Esophagus (tissue), 2 donors: ENCODE measurements at regions not wholly inside any gene's neighbourhood (a gene's known extent, or its start where the extent isn't known, plus 50 kb on each side); places are given as distances from the start of the nearest gene placed in this dataset.
"Not testable (repeated sequence)": the region's sequence is repeated elsewhere in the genome, so short reads cannot be mapped to it uniquely, and the experiment has no call there.

Experiments used
- H3K27ac ChIP-seq, 2 donors: one replicate each; pipeline ENCODE4 v1.5.1; 2013; ENCODE audit warnings: low read depth in 2 of 2, mild to moderate bottlenecking in 2 of 2, inconsistent platforms in 1 of 2, low read length in 1 of 2, moderate library complexity in 1 of 2
- H3K27me3 ChIP-seq, 2 donors: one replicate each; pipeline ENCODE4 v1.6.1; 2013; ENCODE audit warnings: low read length in 2 of 2, control low read depth in 1 of 2, mild to moderate bottlenecking in 1 of 2; ENCODE audit not compliant: insufficient read depth in 2 of 2, control insufficient read depth in 1 of 2
- H3K36me3 ChIP-seq, 2 donors: one replicate each; pipeline ENCODE4 v1.6.1; 2013; ENCODE audit warnings: low read length in 1 of 2; ENCODE audit not compliant: control insufficient read depth in 2 of 2, insufficient read depth in 2 of 2
- H3K4me1 ChIP-seq, 2 donors: one replicate each; pipeline ENCODE4 v1.6.1; 2013; ENCODE audit warnings: low read length in 1 of 2; ENCODE audit not compliant: control insufficient read depth in 2 of 2, insufficient read depth in 2 of 2
- H3K4me3 ChIP-seq, 2 donors: one replicate each; pipeline ENCODE4 v1.5.1; 2013; ENCODE audit warnings: low read length in 2 of 2, mild to moderate bottlenecking in 2 of 2, low read depth in 1 of 2, moderate library complexity in 1 of 2
- H3K9me3 ChIP-seq, 2 donors: one replicate each; pipeline ENCODE4 v1.6.1; 2013; ENCODE audit warnings: mild to moderate bottlenecking in 2 of 2, low read depth in 1 of 2, low read length in 1 of 2, moderate library complexity in 1 of 2; ENCODE audit not compliant: control insufficient read depth in 2 of 2, insufficient read depth in 1 of 2
- WGBS, 2 donors: extraction: QIAGEN DNeasy Blood & Tissue Kit; methylation state at CpG; one replicate each; pipeline ENCODE4 v1.1.7; 2013; 5-methylcytosine and 5-hydroxymethylcytosine counted together
- donor health status: healthy with polysubstance abuse.
- donor health status: Bipolar disorder and iron deficiency.

DNA sequence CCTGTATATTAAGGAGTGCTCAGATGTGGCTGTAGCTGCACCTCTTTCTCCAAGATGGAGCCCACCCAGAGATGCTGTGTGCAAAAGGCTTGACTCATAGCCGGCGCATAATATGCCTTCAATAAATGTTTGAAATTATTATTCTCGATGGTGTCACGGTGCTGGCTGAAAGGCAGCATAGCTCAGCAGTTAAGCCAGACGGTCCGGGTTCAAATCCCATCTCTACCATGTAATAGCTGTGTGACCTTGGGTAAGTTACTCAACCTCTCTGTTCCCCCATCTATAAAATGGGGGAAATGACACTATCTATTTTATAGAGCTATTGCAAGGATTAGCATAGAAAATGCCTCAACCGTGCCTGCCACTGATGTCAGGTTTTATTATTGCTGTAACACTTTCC is 164.2 kb downstream of the GOSR1 start:
- not testable (repeated sequence) for H3K27ac ChIP-seq, H3K4me3 ChIP-seq, H3K27me3 ChIP-seq, H3K9me3 ChIP-seq, H3K4me1 ChIP-seq, H3K36me3 ChIP-seq
- 80 to 96% methylated on average over 6 to 7 of the region's 7 CpGs for WGBS, 2 donors

DNA sequence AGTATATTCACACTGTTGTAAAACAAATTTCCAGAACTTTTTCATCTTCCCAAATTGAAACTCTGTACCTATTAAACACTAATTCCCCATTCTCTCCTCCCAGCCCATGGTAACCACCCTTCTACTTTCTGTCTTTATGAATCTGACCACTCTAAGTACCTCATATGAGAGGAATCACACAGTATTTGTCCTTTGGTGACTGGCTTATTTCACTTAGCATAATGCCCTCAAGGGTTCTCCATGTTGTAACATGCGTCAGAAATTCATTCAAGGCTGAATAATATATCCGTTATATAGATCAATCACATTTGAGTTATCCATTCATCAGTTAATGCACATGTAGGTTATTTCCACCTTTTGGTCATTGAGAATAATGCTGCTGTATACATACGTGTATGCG is 162.2 kb downstream of the GOSR1 start:
- not testable (repeated sequence) for H3K27ac ChIP-seq, H3K27me3 ChIP-seq, H3K36me3 ChIP-seq, H3K4me1 ChIP-seq, H3K4me3 ChIP-seq, H3K9me3 ChIP-seq
- WGBS, 2 donors = 56 to 62% methylated on average over 2 to 3 of the region's 4 CpGs

DNA sequence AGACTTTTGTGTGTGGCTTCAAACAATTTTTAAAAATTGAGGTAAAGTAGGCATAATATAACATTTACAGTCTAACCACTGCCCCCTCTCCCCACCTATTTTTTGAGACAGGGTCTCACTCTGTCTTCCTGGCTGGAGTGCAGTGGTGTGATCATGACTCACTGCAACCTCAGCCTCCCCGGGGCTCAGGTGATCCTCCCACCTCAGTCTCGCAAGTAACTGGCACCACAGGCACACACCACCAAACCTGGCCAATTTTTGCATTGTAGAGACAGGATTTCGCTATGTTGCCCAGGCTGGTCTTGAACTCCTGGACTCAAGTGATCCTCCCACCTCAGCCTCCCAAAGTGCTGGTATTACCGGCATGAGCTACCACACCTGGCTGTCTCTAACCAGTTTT is 161.8 kb downstream of the GOSR1 start:
- not testable (repeated sequence) for H3K4me3 ChIP-seq, H3K27me3 ChIP-seq, H3K9me3 ChIP-seq, H3K27ac ChIP-seq, H3K36me3 ChIP-seq, H3K4me1 ChIP-seq
- 63 to 73% methylated on average over 3 of the region's 4 CpGs for WGBS, 2 donors

DNA sequence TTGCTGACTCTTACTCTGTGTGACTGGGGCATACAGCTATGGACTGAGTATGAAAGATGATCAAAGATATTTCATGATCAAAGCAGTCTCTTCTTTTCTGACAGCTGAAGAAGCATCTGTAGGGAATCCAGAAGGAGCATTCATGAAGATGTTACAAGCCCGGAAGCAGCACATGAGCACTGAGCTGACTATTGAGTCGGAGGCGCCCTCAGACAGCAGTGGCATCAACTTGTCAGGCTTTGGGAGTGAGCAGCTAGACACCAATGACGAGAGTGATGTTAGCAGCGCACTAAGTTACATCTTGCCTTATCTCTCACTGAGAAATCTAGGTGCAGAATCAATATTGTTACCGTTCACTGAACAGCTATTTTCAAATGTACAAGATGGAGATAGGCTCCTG is 154.4 kb downstream of the GOSR1 start:
- H3K9me3 ChIP-seq, H3K27me3 ChIP-seq, H3K36me3 ChIP-seq, H3K4me1 ChIP-seq, H3K27ac ChIP-seq, H3K4me3 ChIP-seq: not testable (repeated sequence)
- WGBS, 2 donors = 97 to 99% methylated on average over 6 of the region's 6 CpGs

DNA sequence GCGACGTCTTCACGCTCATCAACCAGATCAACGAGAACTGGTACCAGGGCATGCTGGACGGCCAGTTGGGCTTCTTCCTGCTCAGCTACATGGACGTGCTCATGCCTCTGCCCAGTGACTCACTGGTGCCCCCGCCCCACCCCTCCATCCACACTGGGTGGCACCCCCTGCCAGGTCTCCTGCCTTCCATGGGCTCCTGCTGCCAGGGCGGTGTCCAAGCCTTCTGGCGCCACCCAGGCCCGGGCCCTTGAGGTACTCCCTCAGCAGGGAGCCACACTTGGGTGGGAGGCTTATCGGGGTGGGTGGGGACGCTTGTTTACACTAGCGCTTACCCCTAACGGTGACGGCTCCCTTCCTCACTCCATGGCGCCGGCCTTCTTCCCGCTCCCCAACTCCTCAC is 148.2 kb downstream of the GOSR1 start:
- 91 to 96% methylated on average over 11 of the region's 18 CpGs for WGBS, 2 donors
- H3K4me1 ChIP-seq, H3K9me3 ChIP-seq, H3K36me3 ChIP-seq, H3K4me3 ChIP-seq, H3K27ac ChIP-seq, H3K27me3 ChIP-seq: not testable (repeated sequence)

DNA sequence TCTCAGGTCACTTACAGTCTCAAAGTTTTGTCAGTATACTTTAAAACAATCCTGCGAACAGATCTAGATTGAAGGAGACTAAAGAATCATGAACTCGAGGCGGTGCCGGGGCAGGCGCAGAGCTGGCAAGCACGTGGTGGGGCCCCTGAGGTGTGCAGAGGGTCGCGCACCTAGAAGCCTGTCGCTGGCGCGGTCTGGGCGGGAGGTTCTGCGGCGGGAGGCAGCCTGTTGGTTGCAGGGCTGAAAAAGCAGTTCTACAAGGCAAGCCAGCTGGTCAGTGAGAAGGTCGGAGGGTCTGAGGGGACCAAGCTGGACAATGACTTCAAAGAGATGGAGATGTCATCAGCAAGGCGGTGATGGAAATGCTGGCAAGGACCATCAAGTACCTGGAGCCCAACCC is 147.0 kb downstream of the GOSR1 start:
- not testable (repeated sequence) for H3K27me3 ChIP-seq, H3K36me3 ChIP-seq, H3K4me3 ChIP-seq, H3K9me3 ChIP-seq, H3K4me1 ChIP-seq, H3K27ac ChIP-seq
- WGBS, 2 donors = 91 to 95% methylated on average over 16 of the region's 16 CpGs

DNA sequence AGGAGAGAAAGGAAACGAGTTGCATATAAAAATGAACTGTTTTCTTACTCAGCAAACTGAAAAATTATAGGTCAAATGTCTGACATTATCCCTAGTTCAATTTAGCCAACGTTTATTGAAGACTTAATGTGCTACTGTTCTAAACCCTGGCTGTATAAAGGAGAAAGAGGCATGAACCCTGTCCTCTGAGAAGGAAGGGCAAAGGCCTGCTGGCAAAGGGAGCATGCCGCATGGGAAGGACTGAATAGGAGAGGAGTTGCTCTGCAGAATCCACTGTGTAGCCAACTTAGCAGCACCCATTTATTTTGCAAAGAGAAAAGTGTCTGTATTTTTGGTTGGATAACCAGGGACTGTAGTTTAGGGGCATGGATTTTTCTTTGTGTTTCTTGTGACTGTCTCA is 132.5 kb downstream of the GOSR1 start:
- WGBS, 2 donors = 43 to 55% methylated on average over 2 of the region's 3 CpGs
- H3K4me1 ChIP-seq, H3K9me3 ChIP-seq: not testable (repeated sequence)

DNA sequence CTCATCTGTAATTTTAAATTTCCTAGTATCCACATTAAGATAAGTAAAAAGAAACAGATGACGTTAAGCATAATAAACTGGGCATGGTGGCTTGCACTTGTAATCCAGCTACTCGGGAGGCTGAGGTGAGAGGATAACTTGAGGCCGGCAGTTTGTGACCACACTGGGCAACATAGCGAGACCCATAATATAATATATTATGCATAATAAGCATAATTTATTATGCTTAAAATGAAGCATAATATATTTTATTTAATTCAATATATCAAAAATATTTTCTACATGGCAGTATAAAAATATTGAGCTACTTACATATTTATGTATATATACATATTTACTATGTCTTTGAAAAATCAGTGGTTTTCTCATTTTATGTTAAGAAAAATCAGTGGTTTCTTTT is 128.3 kb downstream of the GOSR1 start:
- 96 to 97% methylated on average over 4 of the region's 4 CpGs for WGBS, 2 donors
- Histone ChIP-seq H3K27me3 (no peaks in the 10 kb centered on the region), H3K4me1 (no peaks in the 10 kb centered on the region), H3K27ac (no peak overlapping the region), H3K9me3 (no peaks in the 10 kb centered on the region), H3K4me3 (no peak overlapping the region), H3K36me3 (no peaks in the 10 kb centered on the region)

More for the DNA sequence above, 132.5 kb downstream of the GOSR1 start:
- H3K27me3 ChIP-seq, H3K36me3 ChIP-seq, H3K4me3 ChIP-seq, H3K27ac ChIP-seq: not testable (repeated sequence)

DNA sequence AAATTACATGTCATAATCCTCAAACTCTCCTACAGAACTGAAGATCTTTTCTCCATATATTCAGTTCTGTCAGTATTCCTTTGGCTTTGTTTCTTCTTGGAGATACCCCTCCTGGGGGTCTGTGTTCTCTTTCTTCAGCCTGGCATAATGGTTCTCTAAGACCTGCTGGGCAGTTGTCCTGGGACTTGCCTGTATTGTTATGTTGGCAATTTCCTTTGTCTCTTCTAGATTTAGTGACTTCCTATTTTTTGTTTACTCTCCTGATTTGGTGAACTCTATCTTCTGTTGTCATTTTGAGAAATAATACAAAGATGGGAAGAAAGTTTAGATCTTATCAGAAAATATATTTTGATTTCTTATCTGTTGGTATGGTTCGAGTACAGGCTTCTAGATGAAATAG is 127.8 kb downstream of the GOSR1 start:
- WGBS, 2 donors = 92 to 93% methylated on average over 1 of the region's 1 CpG
- H3K27me3 ChIP-seq = no peaks in the 10 kb centered on the region
- no peaks in the 10 kb centered on the region for H3K9me3 ChIP-seq
- H3K4me1 ChIP-seq = no peaks in the 10 kb centered on the region
- H3K4me3 ChIP-seq = no peak overlapping the region
- H3K36me3 ChIP-seq = no peaks in the 10 kb centered on the region
- no peak overlapping the region for H3K27ac ChIP-seq

DNA sequence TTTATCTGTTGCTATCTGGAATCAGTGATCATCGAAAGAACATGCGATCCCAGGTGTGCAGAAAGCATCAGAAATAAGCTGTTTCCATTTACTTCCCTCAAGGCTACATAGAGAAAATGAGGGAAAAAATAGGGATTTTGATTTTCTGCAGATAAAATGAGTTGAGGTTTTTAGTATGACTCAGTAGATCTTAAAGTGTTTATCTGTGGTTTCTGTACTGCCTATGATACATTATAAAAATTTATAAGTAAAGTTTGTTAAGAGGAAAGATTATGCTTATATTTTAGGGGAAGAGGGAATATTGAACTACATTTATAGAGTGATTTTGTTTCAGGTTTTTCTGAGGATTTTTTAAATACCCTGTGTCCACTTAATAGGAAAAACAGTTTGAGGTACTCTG is 125.2 kb downstream of the GOSR1 start:
- not testable (repeated sequence) for H3K9me3 ChIP-seq, H3K4me3 ChIP-seq, H3K4me1 ChIP-seq, H3K36me3 ChIP-seq, H3K27ac ChIP-seq, H3K27me3 ChIP-seq
- WGBS, 2 donors = 42 to 80% methylated on average over 1 to 2 of the region's 2 CpGs
